Upper lobe of right lung (tissue), 1 donor: ENCODE measurements at regions not wholly inside any gene's neighbourhood (a gene's known extent, or its start where the extent isn't known, plus 50 kb on each side); places are given as distances from the start of the nearest gene placed in this dataset.

Experiments used
- ATAC-seq: fragments of 200-7000 bp; cut with Tn5 transposase; one replicate; pipeline ENCODE4 v1.9.1; 2020; ENCODE audit warnings: mild to moderate bottlenecking, moderate library complexity
- DNase-seq: peaks from one replicate; pipeline ENCODE4 v3.0.0-alpha.2; 2020
- H3K27ac ChIP-seq: fragments of 200-600 bp; one replicate; pipeline ENCODE4 v1.8.0; 2022
- H3K27me3 ChIP-seq: fragments of 200-600 bp; one replicate; pipeline ENCODE4 v1.8.0; 2022; ENCODE audit warnings: mild to moderate bottlenecking
- H3K36me3 ChIP-seq: fragments of 200-600 bp; one replicate; pipeline ENCODE4 v1.8.0; 2022
- H3K4me1 ChIP-seq: fragments of 200-600 bp; one replicate; pipeline ENCODE4 v1.8.0; 2022
- H3K4me3 ChIP-seq: fragments of 200-600 bp; one replicate; pipeline ENCODE4 v1.8.0; 2022; ENCODE audit warnings: mild to moderate bottlenecking
- H3K9me3 ChIP-seq: fragments of 200-600 bp; one replicate; pipeline ENCODE4 v1.8.0; 2022
- CTCF ChIP-seq: fragments of 200-600 bp; IDR thresholded peaks from one replicate; pipeline ENCODE4 v1.8.0; 2022; ENCODE audit warnings: antibody characterized with exemption
- intact Hi-C: fragments of 100-400 bp; cut with DNase I; formaldehyde crosslinking; loops from one replicate; pipeline ENCODE4 v1.11.0; 2022
- donor health status: DM: no; HTN: yes; CAD: no; lungs with severe emphysema.

DNA sequence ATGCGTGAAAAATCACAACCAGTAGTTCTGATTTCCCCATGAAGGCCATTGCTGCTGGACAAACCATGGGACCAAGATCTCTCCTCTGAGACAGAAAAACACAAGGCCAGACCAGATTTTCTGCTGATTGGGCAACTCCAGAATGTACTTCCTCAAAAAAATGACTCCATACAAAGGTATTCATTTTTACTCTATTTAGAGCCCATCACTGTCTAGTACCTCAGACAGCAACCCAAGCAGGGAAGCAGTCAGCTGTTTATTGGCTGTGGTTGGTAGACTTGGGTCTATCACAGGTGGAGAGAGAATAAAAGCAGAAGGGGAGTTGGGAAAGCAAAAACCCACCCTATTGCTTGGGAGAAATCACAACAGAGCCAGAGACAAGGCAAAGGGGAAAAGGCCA lies 219.9 kb downstream of the PIK3C3 start:
- no peaks in the 10 kb centered on the region for H3K27me3 ChIP-seq
- ATAC-seq (no peak), DNase-seq (no peak)
- no peaks in the 10 kb centered on the region for H3K9me3 ChIP-seq
- H3K27ac ChIP-seq = no peak overlapping the region
- TF ChIP-seq CTCF = no peak
- no peaks in the 10 kb centered on the region for H3K36me3 ChIP-seq
- H3K4me1 ChIP-seq = no peaks in the 10 kb centered on the region
- intact Hi-C loops = no loop called here
- H3K4me3 ChIP-seq = no peak overlapping the region

DNA sequence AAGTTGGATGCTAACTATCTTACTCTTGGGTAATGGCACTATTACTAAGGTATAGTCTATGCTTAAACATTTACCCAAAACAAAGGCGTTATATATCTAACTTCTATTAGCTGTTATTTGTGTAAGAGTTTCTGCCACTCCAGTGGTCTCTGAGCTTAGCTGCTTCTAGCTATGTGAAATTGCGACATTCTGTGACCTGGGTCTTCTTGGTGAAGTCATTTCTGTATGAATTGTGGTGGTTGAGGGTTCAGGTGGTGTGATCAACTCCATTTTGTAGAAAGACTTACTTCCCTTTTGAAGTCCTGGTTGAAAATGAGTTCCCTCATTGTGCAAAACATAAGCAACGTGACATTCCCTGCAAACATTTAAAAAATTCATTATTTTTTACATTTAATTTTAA lies 221.6 kb downstream of the PIK3C3 start:
- Histone ChIP-seq H3K4me1 (no peaks in the 10 kb centered on the region), H3K36me3 (no peaks in the 10 kb centered on the region), H3K9me3 (no peaks in the 10 kb centered on the region), H3K27me3 (no peaks in the 10 kb centered on the region), H3K4me3 (no peak overlapping the region), H3K27ac (no peak overlapping the region)
- TF ChIP-seq CTCF = no peak
- DNase-seq = no peak
- ATAC-seq = no peak
- intact Hi-C loops = no loop called here

DNA sequence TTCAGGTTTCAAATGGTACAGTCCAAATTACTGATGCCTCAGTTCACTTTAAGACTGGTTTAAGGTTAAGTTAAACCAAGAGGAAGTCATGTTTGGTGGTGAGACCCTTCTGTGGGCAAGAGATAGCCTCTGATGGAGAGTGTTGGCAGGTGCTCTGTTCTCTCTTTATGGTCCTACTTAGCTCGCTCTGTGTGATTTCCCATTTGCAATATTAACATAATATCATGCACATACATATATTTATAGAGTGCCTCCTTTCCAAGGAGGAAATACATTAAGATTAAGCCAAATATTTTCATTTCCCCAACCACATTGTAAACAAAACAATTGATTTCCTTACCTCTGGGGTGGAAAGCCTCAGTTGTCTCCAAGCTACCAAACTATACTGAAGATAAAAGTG lies 222.4 kb downstream of the PIK3C3 start:
- intact Hi-C loops = no loop called here
- DNase-seq (no peak), ATAC-seq (no peak)
- no peaks in the 10 kb centered on the region for H3K36me3 ChIP-seq
- no peak overlapping the region for H3K4me3 ChIP-seq
- no peaks in the 10 kb centered on the region for H3K4me1 ChIP-seq
- H3K27ac ChIP-seq = no peak overlapping the region
- TF ChIP-seq CTCF = no peak
- no peaks in the 10 kb centered on the region for H3K27me3 ChIP-seq
- no peaks in the 10 kb centered on the region for H3K9me3 ChIP-seq

GRCh38 chr18:42178376-42179080 lies 223.5 kb downstream of the PIK3C3 start:
- H3K27me3 ChIP-seq = no peaks in the 10 kb centered on the region
- ATAC-seq = no peak
- intact Hi-C loops = no loop called here
- TF ChIP-seq CTCF = no peak
- no peak overlapping the region for H3K4me3 ChIP-seq
- no peaks in the 10 kb centered on the region for H3K36me3 ChIP-seq
- DNase-seq = no peak
- no peak overlapping the region for H3K27ac ChIP-seq
- H3K4me1 ChIP-seq = no peaks in the 10 kb centered on the region
- H3K9me3 ChIP-seq = no peaks in the 10 kb centered on the region

GRCh38 chr18:42179542-42180121 lies 224.6 kb downstream of the PIK3C3 start:
- ATAC-seq (no peak), DNase-seq (no peak)
- no peak overlapping the region for H3K27ac ChIP-seq
- H3K36me3 ChIP-seq = no peaks in the 10 kb centered on the region
- H3K4me1 ChIP-seq = no peaks in the 10 kb centered on the region
- H3K9me3 ChIP-seq = no peaks in the 10 kb centered on the region
- TF ChIP-seq CTCF = no peak
- intact Hi-C loops = no loop called here
- no peak overlapping the region for H3K4me3 ChIP-seq
- no peaks in the 10 kb centered on the region for H3K27me3 ChIP-seq
